HEK293T (cell line): ENCODE measurements at regions not wholly inside any gene's neighbourhood (a gene's known extent, or its start where the extent isn't known, plus 50 kb on each side); places are given as distances from the start of the nearest gene placed in this dataset.

Experiments used
- CTBP1 ChIP-seq: fragments of 450-650 bp; IDR thresholded peaks from 2 replicates; pipeline ENCODE4 v1.6.1; 2016; ENCODE audit warnings: borderline replicate concordance
- FOXA1 ChIP-seq: fragments of 450-650 bp; IDR thresholded peaks from 2 replicates; pipeline ENCODE4 v1.6.1; 2016; ENCODE audit warnings: mild to moderate bottlenecking
- FOXM1 ChIP-seq: fragments of 450-650 bp; IDR thresholded peaks from 2 replicates; pipeline ENCODE4 v1.6.1; 2017; ENCODE audit warnings: mild to moderate bottlenecking, borderline replicate concordance
- L3MBTL2 ChIP-seq: fragments of 450-650 bp; conservative IDR thresholded peaks from 2 replicates; pipeline ENCODE4 v1.6.1; 2016; ENCODE audit warnings: mild to moderate bottlenecking
- SP1 ChIP-seq: fragments of 450-650 bp; IDR thresholded peaks from 2 replicates; pipeline ENCODE4 v1.6.1; 2017
- SUZ12 ChIP-seq: fragments of 450-650 bp; IDR thresholded peaks from 2 replicates; pipeline ENCODE4 v1.6.1; 2016; ENCODE audit warnings: mild to moderate bottlenecking

DNA sequence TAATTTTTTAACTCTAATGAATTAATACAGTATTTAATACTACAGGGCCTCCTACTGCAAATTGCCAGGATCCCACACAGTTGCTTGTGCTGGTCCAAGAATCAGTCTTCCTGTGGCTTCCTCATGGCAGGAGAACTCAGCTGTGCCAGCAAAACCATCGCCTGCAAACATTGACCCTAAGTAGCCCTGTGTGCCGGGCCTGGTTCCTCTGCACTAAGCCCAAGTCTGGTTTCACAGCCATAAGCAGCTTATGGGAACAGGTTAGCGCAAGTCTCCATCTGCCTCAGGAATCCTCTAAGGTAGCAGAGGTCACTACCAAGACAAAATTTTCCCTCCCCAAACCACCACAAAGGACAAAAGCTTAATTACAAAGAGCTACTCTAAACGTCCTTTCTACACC lies 216.6 kb downstream of the PLA2G4A start:
- no peak for TF ChIP-seq CTBP1
- no peak for TF ChIP-seq L3MBTL2
- TF ChIP-seq FOXA1 = no peak
- no peak for TF ChIP-seq SUZ12
- TF ChIP-seq FOXM1 = no peak
- TF ChIP-seq SP1 = no peak
